Stimulated activated CD4-positive, alpha-beta T cell treated with anti-CD3 and anti-CD28 coated beads, Interleukin-1b, Interleukin-23, amount 100 ng/mL, for 24 hours (primary cell): ENCODE measurements at regions not wholly inside any gene's neighbourhood (a gene's known extent, or its start where the extent isn't known, plus 50 kb on each side); places are given as distances from the start of the nearest gene placed in this dataset.

ENCODE experiments used
- DNase-seq, 4 experiments: peaks; one replicate each; pipeline ENCODE4 v3.0.0-alpha.2; 2020; ENCODE audit warnings: low read depth in 4 of 4, low spot score in 1 of 4

DNA sequence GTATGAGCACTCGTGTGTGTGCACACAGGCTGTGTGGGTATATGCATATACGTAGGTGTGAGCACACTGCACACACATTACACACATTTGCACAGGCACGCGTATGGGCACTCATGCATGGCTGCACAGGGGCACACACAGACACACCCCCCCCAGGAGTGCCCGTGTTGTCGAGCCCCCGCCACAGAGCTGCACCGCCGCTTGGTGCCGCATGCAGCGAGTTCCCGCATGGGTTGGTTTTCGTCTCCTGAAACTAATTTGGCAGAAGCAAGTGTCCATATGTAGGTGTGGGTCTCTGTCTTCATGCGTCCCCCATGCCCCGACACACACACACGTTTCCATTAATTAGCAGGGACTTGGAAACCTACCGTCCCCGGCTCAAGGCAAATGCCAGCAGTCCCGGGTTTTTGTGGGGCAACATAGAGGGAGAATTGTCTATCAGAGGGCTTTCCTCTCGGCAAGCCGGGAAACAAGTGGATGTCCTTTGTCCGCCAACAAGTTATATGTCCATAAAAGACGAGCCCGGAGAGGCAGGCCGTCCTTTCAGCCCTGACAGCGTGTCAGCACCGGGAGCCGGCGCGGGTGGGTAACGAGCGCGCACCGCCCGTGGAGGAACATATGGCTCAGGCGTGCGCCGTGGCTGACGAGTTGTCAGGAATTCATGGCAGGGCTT lies 1291.7 kb downstream of the BRD1 start:
- no peak for DNase-seq

DNA sequence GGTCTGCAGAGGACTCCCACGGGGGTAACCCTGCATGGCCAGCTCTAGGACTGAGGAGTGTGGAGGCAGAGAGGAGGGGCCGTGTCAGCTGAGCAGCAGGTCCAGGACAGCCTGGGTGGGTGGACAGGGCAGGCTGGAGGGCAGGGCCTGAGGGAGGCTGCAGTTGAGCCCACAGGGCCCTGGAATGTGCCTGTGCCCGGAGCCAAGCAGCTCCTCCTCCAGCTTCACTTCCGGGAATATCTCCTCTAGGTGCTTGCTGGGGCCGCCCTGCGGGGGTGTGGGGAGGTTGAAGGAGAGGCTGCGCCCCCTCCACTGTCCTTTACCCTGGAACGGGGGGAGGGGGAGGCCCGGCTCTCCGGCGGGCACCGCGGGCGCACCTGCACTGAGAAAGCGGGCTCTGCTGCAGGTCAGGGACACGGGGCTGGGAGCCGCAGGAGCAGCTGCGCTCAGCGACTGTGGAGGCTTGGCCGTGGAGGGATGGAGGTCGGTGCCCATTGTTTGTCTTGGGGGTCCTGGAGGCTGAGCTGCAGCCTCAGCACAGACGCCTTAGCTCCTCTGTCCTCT lies 1293.2 kb downstream of the BRD1 start:
- no peak for DNase-seq

DNA sequence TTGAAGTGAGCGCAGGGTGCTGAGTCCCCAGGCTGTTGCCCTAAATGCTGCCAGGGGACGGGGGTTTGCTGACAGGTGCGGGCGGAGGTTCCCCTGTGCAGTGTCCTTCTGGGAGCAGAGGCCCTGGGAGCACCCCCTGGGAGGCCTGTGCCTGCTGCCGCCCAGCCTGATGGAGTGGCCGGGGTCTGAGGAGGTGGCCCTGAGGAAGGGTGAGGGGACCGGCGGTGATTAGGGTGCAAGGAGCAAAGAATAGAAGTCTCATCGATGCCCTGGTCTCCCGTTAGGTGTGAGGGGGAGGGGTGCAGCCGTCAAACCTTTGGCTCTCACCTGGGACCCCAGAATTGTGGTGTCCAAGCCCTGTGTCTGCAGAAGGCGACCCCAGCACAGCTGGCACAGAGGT lies 1294.7 kb downstream of the BRD1 start:
- no peak for DNase-seq

DNA sequence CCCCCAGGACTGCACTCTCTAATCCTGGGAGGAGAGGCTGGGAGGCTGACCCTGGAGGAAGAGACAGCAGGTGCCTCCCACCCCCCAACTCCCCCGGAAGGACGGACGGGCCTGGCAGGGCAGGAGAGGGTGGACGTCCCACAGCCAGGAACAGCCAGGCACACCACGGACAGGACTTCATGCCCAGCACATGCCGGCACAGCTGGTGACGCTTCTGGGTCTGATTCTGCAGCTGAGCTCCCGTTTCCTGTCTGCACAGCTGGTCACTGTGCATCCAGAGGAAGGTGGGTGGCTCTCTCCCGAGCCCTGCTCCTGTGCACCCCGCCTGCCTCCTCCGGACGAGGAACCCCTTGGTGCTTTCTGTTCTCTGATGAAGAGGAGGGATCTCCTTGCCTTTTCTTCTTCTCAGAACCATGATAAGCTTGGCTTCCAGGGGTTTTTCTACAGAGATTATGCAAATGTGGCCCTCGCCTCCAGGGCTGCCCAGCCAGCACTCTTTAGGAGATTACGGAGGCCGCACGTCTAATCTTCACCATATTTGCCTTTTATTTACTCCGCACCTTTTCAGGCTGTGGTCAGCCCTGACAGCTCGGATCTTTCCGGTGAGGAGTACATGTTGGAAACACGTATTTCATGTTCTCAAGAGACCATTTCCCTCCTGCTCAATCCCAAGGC lies 1295.8 kb downstream of the BRD1 start:
- no peak for DNase-seq

DNA sequence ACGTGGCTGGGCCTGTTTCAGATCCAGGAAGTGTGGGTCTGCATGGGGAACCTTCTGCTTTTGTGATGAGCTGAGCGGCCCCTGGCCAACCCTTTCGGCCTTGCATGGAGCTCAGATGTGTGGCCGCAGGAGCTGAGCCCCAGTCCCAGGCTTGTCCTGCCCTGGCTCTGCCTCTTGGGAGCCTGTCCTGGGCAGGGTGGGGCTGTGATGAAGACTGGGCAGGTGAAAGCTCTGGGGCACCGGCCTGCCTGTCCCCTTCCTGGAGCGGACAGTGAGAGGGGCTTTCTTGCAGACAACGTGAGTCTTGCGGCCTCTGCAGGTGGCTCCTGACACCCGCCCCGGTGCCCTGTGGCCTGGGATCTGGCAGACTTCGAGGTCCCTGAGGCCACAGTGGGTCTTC lies 1296.6 kb downstream of the BRD1 start:
- DNase-seq, result no peak

DNA sequence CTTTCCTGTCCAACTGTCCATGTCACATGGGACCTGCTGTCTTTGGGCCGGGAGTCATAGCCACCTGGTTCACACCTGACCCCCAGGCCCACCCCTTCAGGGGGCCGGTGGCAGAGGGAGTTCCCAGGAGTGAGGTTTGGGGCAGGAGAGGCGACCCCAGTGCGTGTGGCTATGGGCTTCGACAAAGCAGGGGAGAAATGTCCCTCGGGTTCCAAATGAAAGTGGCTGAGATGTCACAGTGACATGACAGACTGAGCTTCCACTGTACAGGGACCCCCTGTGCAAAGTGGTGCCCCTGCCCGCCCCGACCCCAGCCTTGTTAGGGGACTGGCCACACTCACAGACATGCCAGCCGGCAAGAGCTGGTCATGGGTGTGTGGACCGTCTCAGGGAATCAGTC lies 1297.0 kb downstream of the BRD1 start:
- no peak for DNase-seq

DNA sequence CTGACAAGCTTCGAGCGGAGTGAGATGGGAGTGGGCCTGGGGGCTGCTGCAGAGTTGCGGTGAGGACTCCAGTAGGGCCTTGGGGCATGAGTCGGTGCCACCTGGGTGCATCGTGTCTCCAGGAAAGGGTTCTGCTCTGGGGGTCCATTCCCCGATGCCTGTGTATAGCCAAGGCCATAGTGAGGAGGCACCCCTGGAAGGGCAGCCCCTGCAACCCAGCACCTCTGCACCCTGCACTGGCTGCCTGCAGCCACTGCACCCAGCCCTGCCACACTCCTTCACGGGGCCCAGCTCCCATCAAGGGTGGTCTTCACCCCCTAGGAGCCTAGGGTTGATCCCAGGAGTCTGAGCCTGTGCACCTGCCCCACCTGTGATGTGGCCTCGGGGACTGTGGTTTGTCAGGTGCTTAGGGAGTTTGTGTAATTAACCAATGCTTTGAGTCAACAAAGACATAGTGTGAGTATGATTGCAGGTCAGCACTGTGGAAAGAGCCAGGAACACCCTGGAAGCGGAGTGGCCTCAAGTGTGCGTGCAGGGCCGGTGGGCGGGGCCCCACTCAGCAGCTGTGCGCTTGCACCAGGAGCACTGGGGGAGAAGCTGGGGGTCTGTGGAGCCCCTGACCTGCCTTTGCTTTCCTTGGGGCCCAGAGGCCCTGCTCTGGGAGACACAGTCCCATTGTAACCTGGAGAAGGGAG lies 1299.3 kb downstream of the BRD1 start:
- DNase-seq, result no peak

DNA sequence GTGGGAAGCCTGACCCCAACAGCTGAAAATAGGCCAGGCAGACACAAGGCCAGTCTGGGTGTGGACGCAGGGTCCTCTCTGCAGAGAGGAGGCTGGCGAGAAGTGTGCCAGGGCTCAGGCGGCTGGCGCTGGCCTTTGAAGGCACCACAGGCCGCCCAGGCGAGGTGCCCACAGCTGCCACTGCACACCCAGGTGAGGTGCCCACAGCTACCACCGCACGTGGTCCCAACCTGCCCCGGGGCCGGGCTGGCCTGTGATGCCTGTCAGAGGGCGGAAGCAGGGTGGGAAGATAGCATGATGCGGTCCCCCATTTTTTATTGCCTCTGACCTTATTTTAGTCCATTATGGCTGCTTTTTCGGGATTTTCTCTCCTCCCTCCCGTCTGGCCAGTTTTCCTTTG lies 1303.9 kb downstream of the BRD1 start:
- DNase-seq, result no peak

DNA sequence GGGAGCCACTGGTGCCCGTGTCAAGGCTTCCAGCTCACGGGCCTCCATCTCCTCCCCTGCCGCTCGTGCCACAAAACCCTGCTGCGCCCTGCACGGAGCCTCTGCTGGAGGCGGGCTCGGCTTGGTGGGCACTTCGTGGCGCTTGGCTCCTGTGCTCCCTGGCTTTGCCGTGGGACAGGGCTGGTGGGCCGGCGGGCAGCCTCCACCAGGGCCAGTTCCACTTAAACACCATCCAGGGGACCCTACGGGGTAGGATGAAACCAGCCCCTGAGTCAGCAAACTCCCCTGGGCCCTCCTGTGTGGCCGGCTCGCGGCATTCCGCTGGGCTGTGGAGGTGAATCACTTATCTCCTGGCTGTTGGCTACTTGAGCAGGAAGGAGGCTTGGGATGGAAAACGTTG lies 1304.6 kb downstream of the BRD1 start:
- DNase-seq, result no peak

DNA sequence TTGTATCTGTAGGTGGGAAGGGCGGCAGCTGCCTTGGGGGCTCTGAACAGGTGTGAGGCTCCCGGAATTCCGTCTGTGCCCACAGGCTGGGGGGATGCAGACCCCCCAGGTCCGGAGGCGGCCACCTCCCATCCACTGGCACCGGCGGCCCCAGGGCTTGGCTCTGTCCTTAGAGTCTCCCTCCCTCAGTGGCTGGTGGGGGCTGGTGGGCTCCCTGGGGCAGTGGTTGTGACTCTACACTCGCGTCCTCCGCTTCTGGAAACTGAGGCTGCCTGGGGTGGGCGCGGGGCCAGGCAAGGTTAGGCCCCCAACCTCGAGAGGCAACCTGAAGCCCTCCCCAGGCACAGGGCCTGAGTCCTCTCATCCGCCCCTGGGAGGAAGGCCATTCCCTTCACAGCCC lies 1305.4 kb downstream of the BRD1 start:
- DNase-seq, result no peak

DNA sequence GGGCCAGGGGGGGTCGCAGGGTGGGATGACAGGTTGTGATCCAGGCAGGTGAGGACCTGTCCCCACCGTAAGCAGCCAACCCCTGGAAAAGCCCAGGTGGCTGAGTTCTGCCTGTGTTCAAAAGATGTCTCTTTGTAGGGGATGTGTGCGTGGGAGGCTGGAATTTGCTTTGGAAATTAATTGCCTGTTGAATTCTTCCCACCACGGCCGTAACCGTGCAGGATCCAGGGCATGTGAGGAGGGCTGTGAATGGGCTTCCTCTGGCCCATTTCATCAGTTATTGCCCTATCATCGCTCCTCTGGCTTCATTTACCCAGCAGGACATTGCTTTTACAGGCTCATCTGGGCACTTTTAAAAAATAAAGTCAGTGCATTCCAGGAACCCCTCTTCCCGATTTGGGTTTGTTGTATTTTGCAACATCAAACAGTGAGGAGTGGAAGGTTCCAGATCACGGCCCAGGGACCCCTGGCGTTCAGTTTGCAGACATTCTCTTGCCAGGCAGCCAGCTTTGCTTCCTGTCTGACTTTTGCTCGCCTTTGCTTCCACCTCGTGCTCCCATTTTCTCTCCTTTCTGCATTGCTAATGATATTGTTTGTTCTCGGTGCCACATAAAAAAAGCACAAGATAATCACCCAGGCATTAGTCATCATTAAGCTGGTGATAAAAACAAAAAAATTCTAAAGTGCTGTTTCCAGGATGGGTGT lies 1306.6 kb downstream of the BRD1 start:
- no peak for DNase-seq

DNA sequence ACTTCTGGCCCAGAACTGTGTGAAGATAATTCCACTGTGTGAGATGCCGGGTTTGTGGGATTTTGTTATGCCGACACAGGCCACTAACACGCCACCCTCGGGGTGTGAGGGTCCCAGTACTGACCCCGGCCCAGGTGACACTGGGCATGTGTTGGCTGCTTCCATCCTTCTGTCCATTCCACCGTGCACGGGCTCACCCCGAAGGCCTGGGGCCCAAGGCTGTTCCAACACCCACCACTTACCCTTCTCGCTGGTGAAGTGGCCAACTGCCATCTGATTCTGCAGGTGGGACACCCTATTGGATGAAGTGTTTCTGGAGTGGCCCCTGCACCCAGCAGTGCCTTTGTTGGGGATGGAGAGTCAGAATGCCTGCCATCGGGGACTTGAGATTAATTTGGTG lies 1307.5 kb downstream of the BRD1 start:
- DNase-seq, result no peak

DNA sequence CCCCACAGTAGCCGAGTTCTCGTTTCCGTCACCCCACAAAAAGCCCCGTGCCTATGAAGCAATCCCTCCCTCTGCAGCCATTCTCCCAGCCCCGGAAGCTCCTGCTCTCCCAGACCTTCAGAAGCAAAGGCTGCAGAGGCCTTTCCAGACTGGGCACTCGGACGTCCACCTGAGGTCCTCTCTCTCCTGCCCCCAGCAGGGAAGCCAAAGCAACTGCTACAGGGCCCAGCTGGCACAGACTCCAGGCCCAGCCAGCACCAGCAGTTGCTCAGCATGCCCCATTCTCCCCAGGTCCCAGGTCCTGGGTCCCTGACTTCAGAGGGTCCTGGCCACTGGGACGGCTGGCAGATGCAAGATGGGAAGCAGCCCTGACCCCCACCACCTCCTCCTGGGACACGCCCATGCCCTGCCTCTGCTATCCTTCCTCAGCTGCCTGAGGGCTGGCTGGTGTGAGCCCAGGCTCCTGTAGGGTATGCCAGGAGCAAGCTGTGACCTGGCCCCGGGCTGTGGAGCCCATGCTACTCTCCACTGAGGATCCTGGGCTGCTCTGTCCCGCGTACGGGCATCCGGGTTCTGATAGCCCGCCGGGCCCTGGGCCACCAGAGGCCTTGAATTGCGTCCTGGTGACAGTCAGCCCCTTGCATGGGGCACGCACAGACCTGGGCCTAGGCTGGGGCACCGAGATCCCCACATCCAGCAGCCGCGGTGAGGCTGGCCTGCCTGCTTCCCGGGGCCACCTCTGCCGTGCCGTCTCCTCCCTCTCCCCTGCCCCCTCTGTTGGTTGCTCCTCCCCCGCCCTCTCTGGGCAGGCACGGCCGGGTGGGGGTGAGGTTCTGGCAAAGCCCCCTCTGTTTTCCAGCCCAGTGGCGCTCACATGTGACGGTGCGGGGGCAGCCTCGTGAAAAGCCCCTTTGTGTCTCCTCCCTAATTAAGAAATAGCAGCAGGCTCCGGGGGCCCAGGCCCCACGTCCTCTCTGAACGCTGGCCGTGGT lies 1310.3 kb downstream of the BRD1 start:
- DNase-seq, result no peak

DNA sequence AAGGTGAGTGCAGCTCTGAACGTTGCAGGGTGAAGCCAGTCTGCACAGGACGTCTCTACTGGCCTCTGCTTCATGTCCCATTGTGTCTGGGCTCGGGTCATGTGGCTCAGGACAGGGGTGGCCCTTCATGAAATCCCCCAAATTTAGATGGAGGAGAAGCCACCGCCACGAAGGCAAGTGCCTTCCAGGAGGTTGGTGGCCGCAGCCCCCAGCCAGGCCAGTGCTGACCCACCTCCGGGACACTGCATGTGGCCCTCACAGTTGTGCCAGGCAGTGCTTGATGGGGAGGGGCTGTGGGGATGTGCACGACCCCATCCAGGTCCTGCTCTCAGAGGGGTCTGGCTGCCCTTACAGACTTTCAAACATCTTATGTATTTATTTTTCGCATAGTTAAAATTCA lies 1311.1 kb downstream of the BRD1 start:
- DNase-seq, result no peak

DNA sequence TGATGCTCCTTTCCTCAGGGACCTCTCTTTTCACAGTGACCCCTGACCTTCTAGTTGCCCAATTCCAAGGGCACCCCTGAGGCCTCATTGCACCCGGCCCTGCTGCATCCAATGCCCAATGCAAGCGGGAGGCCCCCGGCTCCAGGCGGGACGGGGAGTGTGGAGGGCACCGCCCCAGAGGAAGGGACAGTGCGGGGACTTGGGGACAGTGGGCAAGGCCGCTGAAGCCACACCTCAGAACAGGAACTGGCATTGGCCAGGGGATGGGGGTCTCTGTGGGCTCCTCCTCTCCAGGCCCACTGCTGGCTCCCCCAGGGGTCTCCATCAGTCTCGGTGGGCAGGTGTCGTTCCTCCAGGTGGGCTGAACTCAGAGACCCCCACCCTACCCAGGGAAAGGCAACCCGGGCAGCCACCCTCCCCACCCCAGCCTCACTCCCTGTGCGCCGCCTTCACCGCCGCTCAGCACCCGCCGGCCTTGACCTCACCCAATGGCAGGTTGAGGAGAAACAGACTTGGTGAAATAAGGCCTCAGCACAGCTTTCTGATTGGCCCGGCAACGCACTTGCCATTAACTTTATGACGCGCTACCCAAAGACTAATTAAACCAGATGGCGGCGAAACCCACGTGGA lies 1312.0 kb downstream of the BRD1 start:
- no peak for DNase-seq

DNA sequence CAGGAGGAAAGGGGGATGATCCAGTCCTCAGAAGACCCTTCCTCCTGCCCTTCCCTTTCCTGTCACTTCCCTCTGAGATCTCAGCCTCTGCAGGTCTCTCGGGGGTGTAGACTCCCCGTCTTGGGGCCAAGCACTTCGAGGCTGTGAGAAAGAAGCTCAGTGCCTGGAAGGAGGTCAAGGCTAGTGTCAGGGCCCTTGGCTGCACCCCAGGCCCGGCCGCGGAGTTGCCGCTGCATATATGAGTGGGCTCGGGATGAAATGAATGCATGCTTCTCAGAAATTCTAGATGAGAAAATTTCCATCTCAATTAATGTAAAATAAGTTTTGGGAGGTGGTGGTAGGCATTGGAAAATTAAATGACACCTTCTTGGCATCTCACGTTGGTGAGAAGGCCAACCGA lies 1313.7 kb downstream of the BRD1 start:
- DNase-seq, result no peak

DNA sequence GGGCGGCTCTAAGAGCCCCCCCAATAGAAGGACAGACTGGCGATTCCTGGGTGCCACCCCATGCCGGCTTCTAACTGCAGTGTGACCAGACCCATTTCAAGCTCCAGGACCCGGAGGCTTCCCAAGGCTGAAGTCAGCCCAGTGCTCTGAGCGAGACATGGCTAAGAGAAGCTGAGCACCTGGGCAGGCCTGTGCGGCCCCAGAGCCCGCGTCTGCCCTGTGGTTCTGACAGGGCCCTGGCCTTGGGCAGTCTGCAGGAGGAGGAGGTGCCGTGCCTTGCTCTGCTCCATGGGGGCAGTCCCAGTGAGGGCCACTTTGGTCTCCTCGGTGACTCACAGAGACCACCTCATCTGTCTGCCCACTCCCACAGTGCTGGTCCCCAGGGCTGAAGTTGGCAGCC lies 1314.2 kb downstream of the BRD1 start:
- no peak for DNase-seq

DNA sequence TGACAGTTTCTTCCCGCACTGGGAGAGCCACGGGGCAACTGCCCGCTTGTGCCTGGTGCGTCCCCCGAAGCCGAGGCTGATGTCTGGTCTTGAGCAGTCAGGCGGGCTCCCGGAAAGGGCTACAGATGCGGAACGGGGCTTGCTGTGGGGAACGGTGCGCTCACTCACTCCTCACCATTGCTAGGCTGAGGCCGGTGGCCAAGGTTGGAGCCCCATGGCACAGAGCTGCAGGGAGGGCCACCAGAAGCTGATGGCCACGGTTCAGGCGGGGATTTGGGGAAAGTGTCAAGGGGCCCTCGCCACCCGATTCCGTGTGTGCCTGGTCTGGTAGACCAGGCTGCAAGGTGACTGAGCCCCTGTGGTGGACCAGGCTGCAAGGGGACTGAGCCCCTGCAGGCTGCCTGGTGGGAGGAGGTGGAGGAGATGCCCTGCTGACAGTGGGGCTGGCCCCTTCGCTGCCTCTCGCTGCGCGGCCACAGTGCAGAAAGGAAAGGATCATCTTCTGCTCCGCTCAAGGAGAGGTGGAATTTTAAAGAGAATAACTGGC lies 1315.8 kb downstream of the BRD1 start:
- no peak for DNase-seq

DNA sequence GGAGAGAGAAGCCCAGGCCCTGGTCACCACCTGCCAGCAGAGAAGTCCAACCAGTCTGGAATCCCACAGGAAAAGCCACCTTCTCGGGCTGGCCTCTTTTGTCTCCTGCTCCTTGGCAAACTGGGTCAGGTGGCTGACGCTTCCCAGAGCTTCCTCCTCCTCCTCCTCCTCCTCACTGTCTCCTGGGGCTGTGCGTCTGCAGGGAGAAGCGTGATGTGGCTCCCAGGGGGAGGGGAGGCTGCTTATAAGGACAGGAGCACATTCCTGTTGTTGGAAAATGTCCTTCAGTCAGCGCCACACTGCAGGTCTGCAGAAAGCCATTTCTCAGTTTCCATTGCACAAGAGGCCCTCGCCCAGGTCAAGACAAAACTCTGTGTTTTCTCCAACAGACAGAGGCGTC lies 1316.5 kb downstream of the BRD1 start:
- no peak for DNase-seq

DNA sequence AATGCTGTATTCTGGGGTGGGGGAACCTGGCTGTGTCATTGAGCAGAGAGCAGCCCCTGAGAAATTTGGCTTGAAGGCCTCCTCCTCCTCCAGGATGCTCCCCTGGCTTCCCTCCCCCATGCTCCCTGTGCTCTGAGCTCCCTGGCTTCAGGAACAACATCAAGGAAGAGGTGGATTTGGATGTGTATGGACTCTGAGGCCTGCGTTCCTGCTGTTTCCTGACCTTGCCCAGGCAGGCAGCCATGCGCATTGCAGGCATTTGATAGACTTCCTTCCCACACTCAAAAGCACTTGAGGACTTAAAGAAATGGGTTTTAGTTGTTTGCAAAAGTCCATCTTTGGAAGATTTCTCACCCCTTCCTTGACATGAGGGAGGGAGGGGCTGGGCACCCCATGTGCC lies 1317.1 kb downstream of the BRD1 start:
- DNase-seq, result no peak
